SIG-M5 treated with dmso at 0.1 percent for 504 hours (cell line): ENCODE measurements at regions not wholly inside any gene's neighbourhood (a gene's known extent, or its start where the extent isn't known, plus 50 kb on each side); places are given as distances from the start of the nearest gene placed in this dataset.
"Not testable (repeated sequence)": the region's sequence is repeated elsewhere in the genome, so short reads cannot be mapped to it uniquely, and the experiment has no call there.

Experiments
- DNase-seq: peaks from one replicate; lab custom pipeline; 2025; ENCODE audit not compliant: unreplicated experiment; lab: John Stamatoyannopoulos, UW

DNA sequence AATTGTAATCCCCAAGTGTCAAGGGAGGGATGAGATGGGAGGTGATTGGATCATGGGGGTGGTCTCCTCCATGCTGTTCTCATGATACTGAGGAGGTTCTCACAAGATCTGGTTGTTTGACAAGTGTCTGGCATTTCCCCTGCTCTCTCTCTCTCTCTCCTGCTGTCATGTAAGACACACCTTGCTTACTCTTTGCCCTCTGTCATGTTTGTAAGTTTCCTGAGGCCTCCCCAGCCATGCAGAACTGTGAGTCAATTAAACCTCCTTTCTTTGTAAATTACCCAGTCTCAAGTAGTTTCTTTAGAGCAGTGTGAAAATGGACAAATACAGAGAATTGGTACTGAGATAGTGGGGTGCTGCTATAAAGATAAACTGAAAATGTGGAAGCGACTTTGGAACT, 207.9 kb downstream of the HINT1 start:
- DNase-seq, result no peak

DNA sequence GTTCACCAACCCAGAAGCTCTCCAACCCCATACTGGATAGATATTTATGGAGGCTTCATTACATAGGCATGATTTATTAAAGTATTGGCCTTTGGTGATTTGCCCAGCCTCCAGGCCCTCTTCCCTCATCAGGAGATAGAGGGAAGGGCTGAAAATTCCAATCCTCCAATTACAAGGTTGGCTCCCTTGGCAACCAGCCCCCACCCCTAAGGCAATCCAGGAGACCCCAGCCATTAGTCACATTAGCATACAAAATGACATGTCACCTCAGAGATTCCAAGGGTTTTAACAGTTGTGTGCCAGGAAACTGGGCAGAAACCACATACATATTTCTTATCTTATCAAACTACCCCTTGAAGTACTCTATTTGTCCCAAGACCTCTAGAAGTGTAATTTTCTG, 210.0 kb downstream of the HINT1 start:
- DNase-seq, result no peak

DNA sequence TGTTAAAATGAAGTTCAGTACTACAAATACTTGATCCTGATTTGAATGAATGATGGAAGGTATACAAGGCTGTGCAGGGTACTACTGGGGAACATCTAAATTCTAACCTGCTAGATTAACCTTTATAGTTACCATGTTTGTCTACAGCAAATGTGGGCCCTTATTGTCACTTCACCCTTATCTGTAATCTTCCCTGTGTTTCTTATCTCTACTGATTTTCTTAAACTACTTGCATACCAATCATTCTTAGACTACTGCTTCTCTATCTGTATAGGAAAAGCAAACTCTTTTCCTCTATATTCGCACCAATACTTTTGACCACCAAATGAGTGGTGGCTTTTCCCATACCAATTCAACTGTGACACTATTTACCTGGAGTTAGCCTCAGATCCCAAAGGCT, 210.7 kb downstream of the HINT1 start:
- DNase-seq, result no peak

DNA sequence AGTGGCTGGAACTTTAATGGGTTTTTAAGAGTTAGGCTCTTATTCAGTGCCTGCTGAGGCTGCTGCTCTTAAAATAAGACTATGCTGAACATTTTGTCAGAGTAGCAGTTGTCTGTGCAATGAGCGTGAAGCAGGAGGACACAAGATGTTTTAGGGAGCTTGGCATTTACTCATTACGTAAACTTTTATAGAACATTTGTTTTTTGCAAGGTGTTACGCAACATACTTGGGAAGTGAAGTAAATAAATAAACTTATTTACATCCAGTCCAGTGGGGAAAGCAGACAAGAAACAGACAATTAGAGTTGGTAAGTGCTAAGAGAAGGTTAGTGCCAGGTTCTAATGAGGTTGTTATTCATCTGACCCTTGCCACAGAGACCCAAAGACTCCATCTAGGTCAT, 226.0 kb downstream of the HINT1 start:
- DNase-seq, result no peak

DNA sequence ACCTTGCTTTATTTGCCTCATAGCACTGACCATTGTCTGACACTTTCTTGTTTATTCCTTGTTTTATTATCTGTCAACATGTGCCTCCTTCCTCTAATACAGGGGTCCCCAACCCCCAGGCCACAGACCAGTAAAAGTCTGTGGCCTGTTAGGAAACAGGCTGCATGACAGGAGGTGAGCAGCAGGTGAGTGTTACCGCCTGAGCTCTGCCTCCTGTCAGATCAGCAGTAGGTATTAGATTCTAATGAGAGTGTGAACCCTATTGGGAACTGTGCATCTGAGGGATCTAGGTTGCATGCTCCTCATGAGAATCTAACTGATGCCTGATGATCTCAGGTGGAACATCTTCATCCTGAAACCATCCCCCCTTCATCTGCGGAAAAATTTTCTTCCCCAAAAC, 228.0 kb downstream of the HINT1 start:
- DNase-seq, result no peak

DNA sequence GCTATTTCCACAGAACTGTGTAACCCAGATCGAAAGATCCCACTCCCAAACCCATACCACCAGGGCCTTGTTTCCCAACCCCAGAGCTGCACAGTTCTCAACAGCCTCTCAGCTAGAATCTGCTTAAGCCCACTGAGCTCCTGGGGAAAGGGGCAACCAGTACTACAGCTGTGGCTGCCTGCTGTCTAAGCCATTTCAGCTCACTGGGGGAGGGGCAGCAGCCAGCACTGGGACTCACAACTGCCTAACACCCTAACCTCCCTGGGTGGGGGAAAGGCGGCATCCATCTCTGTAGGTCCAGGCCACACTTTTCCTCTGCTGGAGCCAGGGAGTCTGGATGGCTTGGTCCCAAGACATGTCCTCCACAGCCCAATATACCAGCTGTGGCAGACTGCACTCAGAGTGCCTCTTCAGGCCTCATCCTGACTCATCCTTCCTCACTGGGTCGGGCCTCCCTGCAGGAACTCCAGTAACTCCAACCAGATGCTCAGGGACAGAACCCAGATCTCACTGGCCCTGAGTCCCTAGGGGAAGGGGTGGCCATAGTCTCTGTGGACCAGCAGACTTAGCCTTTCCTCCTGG, 241.4 kb downstream of the HINT1 start:
- no peak for DNase-seq

DNA sequence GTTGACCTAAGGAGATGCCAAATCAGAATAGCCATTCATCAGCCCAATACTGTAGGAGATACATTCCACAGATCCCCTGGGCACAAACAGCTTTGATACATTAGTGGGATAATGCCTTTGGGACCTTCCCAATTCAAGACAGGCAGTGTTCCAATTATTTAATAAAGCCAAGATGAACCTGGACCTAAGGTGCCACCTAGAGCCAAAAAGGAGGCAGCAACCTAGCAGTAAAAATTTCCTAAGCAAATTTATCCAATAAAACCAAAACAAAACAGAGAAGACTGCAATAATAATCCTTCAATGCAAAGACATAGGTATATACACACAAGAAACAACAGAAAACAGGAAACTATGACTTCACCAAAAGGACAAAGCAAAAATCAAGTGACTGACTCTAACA, 253.0 kb downstream of the HINT1 start:
- DNase-seq, result no peak

DNA sequence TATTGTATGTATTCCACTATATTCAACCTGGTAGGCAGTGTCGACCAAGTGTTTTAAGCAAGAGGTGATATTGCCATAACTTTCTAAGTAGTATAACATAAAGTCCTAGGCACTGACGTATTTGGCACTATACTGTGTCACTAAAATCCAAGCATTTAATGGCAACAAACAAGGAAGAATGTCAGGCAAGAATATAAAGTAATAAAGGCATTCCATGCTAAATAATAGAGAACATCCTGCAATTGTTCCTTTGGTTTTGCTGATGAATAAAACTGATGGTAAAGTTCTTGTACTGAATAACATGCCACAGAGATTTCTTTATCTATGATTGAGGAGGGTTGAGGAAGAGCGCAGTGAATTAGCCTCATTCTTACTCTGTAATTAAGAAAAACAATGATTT, 256.9 kb downstream of the HINT1 start:
- no peak for DNase-seq

DNA sequence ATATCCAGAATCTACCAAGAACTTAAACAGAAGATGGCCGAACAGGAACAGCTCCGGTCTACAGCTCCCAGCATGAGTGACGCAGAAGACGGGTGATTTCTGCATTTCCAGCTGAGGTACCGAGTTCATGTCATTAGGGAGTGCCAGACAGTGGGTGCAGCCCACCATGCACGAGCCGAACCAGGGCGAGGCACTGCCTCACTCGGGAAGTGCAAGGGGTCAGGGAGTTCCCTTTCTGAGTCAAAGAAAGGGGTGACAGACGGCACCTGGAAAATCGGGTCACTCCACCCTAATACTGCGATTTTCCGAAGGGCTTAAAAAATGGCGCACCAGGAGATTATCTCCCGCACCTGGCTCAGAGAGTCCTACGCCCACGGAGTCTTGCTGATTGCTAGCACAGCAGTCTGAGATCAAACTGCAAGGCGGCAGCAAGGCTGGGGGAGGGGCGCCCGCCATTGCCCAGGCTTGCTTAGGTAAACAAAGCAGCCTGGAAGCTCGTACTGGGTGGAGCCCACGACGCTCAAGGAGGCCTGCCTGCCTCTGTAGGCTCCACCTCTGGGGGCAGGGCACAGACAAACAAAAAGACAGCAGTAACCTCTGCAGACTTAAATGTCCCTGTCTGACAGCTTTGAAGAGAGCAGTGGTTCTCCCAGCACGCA, 267.4 kb downstream of the HINT1 start:
- not testable (repeated sequence) for DNase-seq

DNA sequence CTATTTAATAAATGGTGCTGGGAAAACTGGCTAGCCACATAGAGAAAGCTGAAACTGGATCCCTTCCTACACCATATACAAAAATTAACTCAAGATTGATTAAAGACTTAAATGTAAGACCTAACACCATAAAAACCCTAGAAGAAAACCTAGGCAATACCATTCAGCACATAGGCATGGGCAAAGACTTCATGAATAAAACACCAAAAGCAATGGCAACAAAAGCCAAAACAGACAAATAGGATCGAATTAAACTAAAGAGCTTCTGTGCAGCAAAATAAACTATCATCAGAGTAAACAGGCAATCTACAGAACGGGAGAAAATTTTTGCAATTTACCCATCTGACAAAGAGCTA, 267.9 kb downstream of the HINT1 start:
- not testable (repeated sequence) for DNase-seq

DNA sequence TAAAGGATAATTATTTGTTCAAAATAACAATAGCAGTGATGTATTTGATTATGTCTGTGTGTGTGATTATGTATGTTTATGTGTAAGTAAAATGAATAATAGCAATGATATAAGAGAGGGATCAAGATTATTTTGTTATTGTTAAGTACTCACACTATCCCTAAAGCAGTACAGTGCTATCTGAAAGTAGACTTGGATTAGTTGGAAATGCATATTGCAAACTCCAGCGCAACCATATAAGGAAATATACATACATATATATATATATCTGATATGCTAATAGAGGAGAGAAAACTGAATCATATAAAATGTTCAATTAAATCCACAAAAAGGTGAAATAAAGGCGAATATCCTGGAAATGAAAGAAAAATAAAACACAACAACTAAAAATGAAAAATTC, 268.4 kb downstream of the HINT1 start:
- DNase-seq, result no peak

DNA sequence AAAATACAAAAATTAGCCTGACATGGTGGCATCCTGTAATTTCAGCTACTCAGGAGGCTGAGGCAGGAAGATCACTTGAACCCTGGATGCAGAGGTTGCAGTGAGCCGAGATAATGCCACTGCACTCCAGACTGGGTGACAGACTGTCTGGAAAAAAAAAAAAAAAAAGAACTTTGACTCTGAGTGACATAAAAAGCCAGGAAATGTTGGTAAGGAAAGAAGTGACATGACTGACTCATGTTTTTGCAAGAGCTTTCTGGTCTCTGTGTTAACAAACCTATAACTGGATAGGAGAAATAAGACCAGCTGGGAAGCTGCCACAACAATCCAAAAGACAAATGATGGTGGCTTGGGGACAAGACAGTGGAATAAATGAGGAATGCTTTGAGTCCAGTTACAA, 272.1 kb downstream of the HINT1 start:
- DNase-seq, result peak; percentile 33

DNA sequence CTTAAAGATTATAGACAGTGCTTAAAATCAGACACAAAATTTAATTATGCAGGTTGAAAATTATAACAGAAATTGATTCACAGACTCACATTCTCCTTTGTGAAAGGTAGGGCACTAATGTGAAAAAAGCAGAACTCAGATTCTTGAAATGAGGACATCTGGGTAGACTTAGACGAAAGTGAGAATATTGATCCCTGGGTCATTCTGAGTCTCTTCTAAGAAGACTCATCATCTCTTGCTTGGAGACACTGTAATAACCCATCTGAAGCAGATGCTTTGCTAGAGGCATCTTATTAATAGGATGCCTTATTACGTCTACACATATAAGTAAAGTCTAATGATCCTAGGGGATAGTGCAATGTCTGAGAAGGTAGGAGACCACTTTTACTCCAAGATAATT, 274.4 kb downstream of the HINT1 start:
- DNase-seq, result no peak

DNA sequence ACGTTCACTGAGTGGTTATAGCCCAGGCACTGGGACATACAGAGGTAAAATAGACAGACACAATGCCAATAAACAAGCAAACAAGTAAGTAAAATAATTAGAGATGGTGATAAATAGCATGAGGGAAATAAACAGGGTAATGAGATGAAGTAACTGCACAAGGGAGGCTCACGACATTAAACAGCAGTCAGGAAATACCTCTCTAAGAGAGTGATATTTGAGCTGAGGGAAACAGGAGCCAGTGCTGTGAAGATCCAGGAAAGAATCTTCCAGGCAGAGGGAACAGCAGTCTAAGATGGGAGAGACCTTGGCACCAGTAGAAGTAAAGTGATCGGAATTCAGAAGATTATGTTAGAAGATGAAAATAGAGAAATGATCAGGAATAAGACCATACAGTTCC, 279.4 kb downstream of the HINT1 start:
- DNase-seq, result no peak

DNA sequence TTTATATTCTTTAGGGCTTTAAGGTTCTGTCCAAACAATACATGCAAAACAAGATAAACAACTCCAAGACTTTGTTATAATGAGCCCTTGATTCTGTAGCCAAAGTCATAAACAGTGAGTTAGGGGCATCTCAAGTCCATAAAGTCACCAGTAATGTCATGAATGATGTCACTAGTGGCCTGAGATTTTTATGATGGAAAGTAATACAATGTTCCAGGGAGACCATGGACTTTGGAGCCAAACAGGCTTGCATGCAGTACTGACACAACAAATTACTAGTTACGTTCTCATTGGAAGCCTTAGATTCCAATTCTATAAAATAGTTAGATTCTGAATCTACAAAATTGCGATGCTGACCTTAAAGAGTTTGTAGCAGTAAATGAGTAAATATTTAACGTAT, 280.0 kb downstream of the HINT1 start:
- DNase-seq, result no peak

DNA sequence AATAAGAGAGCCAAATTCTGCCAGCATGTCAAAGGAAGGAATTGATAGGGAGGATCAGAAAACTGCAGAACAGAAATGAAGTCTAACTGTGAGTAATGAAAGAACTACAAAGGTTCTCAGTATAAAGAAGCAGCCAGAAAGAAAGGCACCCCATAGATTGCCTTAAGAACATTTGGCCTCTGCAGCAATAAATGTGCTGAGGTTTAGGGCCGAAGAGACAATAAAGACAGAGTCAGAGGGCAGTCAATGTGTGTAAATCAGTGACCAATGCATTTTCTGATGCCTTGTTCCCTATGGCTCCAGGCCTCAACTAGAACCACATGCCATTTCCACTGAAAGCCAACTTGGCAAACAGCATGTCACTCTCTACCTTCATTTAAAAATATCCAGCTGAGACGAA, 281.0 kb downstream of the HINT1 start:
- DNase-seq, result no peak

DNA sequence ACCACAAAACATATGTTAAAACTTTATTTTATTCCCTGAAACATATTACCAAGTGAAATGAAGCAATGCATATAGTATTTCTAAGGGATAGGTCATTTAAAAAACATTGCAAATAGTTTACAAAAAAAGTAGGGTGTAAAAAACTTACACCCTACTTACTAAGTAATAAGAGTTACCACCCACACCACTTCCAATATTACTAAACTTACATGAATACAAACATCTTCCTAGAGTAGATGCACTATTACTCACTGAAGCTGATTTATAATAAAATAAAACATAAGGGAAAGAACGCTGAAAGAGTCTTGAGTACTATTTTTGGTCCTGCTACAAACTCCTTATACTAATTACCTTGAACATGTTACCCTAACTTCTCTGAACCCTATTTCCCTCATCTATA, 289.4 kb downstream of the HINT1 start:
- DNase-seq, result no peak

DNA sequence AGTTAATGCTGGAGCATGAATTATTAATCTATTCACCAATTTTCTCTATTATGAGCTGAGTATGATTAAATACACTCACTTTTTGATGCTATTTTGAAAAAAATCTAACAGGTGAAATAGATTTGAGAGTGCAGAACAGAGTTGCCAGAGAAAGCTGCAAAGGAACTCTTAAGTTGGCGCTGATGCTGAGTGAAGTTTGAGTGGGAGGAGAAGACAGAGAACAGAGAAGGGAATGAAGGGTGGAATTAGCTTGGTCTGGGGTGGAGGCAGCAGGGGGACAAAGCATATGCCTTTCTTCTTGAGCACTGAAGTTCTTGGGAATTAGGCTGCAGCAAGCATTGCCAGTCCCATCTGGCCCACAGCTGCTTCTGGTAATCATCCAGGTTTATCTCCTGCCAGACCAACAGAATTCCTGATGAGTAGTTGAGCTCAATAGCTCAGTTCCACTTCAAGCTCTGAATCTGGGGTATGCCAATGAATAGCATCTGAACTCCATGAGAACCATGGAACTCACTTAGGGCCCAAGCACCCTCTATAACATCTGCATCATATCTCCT, 290.1 kb downstream of the HINT1 start:
- no peak for DNase-seq

DNA sequence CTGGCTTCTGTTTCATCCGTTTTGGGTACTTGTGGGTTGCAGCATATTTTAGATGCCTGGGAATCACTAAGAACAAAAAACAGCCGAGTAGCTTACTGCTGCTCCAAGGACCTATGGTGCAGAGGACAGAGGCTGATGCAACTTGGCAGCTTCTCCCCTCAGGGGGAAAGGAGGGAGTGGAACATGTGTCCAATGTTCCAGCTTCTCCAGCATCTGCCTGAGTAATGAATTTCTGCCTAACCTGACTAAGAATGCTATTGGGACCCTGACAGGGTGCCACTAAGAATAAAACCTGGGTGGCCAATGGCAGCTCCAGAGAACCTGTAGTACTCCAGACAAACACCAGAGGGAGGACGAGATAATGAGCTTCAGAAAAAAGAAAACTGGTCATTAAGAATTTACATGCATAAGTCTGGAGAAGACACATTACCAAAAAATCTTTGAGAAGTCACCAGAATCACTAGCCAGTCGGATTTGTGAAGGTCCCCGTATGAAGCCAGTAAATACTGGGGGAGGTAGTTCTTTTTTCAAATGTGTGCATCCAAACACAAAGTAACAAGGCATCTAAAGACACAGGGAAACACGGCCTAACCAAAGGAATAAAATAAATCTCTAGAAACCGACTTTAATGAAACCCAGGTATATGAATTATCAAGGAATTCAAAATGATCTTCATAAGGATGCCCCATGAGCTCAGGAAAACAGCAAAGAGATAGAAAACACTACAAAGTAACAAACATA, 293.5 kb downstream of the HINT1 start:
- peak; percentile 29 for DNase-seq

DNA sequence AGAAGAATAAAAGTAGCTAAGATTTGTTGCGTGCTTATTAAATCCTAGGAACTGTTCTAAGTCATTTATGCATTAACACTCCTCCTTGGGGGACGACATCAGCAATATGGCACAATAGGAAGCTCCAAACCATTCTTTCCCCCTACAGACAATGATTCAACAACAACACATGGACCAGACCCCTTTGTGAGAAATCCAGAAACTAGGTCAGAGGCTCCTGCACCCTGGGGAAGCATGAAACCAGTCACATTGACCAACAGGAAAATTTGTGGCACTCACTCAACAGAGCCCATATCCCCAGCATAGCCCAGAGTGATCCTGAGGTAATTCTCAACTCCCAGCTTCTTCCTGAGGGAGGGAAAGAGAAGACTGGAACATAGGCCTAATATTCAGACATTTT, 294.4 kb downstream of the HINT1 start:
- DNase-seq, result no peak

DNA sequence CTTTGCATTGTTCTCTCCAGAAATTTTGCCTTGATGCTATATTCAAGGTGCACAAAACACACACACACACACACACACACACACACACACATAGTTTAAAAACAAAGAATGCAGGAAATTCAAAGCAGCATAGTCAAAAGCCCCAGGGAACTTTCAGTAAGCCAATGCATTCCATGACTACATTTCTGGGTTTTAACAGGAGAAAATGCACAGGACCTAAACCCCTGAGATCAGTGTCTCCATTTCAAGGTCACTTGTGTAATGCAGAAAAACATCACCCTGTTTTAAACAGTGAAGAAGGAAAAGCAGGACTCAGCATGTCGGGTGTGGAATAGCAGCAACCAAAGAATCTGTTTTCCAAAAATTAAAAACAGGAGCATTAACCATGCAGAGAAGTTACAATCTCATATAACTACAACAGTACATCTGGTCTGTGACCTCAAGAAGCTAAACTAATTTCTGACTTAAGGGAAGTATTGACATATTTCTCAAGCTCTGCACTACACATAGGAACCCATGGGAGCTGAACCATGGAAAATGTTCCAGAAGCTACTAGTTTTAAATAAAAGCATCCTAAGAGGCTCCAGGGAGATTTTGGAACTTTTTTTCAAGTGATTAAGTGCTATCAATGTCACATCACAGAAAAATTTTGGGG, 296.7 kb downstream of the HINT1 start:
- DNase-seq, result no peak
